ENCODE measurements at regions not wholly inside any gene's neighbourhood (a gene's known extent, or its start where the extent isn't known, plus 50 kb on each side); places are given as distances from the start of the nearest gene placed in this dataset.

GRCh38 chr12:127119600-127120140 lies 1147.3 kb upstream of the TMEM132C start (continued):
- TF ChIP-seq HDAC6 (IDR thresholded peaks at IDR 0.05; ENCODE audit: low read depth, low read length) (no peak), RNF2 (IDR thresholded peaks at IDR 0.05; ENCODE audit: borderline replicate concordance, low read depth, low read length, missing control alignments, poor library complexity, severe bottlenecking) (no peak)
